ENCODE measurements at regions not wholly inside any gene's neighbourhood (a gene's known extent, or its start where the extent isn't known, plus 50 kb on each side); places are given as distances from the start of the nearest gene placed in this dataset.

- TF ChIP-seq MAX (IDR thresholded peaks at IDR 0.05; ENCODE audit: low read depth, low read length) (no peak), CTCF (IDR thresholded peaks at IDR 0.05; ENCODE audit: low read depth, low read length) (no peak), POLR2A (IDR thresholded peaks at IDR 0.05; ENCODE audit: extremely low read depth, insufficient read length) (no peak), MYC (IDR thresholded peaks at IDR 0.05; ENCODE audit: low read depth, low read length) (no peak)
Measured at GRCh38 chr13:42424182-42424581, 149.8 kb upstream of the TNFSF11 start.

All from NB4 (cell line).